ENCODE measurements at regions not wholly inside any gene's neighbourhood (a gene's known extent, or its start where the extent isn't known, plus 50 kb on each side); places are given as distances from the start of the nearest gene placed in this dataset.
A peak's percentile ranks its signal among the peaks of the same experiment; 100 is the strongest.
"Not testable (repeated sequence)": the region's sequence is repeated elsewhere in the genome, so short reads cannot be mapped to it uniquely, and the experiment has no call there.

GRCh38 chr22:22795639-22796038, 92.0 kb upstream of the IGLL5 start:
- DNase-seq (ENCODE audit: low spot score); ATAC-seq: not testable (repeated sequence)

GRCh38 chr22:22796724-22797123, 90.9 kb upstream of the IGLL5 start:
- no peak for ATAC-seq
- DNase-seq (ENCODE audit: low spot score) = no peak

GRCh38 chr22:22798232-22798616, 89.4 kb upstream of the IGLL5 start:
- ATAC-seq (no peak), DNase-seq (ENCODE audit: low spot score) (no peak)

- no peak for ATAC-seq
- no peak for DNase-seq (ENCODE audit: low spot score)
These were observed 88.9 kb upstream of the IGLL5 start for GRCh38 chr22:22798716-22799115.

- ATAC-seq (no peak), DNase-seq (ENCODE audit: low spot score) (no peak)
These were observed 88.1 kb upstream of the IGLL5 start for GRCh38 chr22:22799561-22799960.

GRCh38 chr22:22800716-22801115, 86.9 kb upstream of the IGLL5 start:
- no peak for ATAC-seq
- DNase-seq (ENCODE audit: low spot score) = no peak

GRCh38 chr22:22802339-22802970, 85.2 kb upstream of the IGLL5 start:
- ATAC-seq = no peak
- no peak for DNase-seq (ENCODE audit: low spot score)

- DNase-seq (ENCODE audit: low spot score) (no peak), ATAC-seq (no peak)
These were observed 84.2 kb upstream of the IGLL5 start for GRCh38 chr22:22803285-22803853.

GRCh38 chr22:22810018-22810427, 77.6 kb upstream of the IGLL5 start:
- peak; percentile 72 for DNase-seq (ENCODE audit: low spot score)
- ATAC-seq = peak; percentile 93

GRCh38 chr22:22810471-22810870, 77.1 kb upstream of the IGLL5 start:
- DNase-seq (ENCODE audit: low spot score) (no peak), ATAC-seq (no peak)

- no peak for DNase-seq (ENCODE audit: low spot score)
These were observed 76.3 kb upstream of the IGLL5 start for GRCh38 chr22:22811016-22812009.

GRCh38 chr22:22812031-22812905, 75.3 kb upstream of the IGLL5 start:
- no peak for DNase-seq (ENCODE audit: low spot score)

More at GRCh38 chr22:22811016-22812009, 76.3 kb upstream of the IGLL5 start:
- no peak for ATAC-seq

GRCh38 chr22:22813126-22814075, 74.2 kb upstream of the IGLL5 start:
- ATAC-seq (peak; percentile 66), DNase-seq (ENCODE audit: low spot score) (no peak)

More at GRCh38 chr22:22812031-22812905, 75.3 kb upstream of the IGLL5 start:
- ATAC-seq = no peak

GRCh38 chr22:22814666-22815396, 72.8 kb upstream of the IGLL5 start:
- DNase-seq (ENCODE audit: low spot score) (no peak), ATAC-seq (no peak)

GRCh38 chr22:22815397-22816170, 72.0 kb upstream of the IGLL5 start:
- ATAC-seq = no peak
- DNase-seq (ENCODE audit: low spot score) = no peak

- DNase-seq (ENCODE audit: low spot score) (no peak), ATAC-seq (no peak)
These were observed 71.5 kb upstream of the IGLL5 start for GRCh38 chr22:22816171-22816514.

GRCh38 chr22:22816766-22817410, 70.7 kb upstream of the IGLL5 start:
- DNase-seq (ENCODE audit: low spot score) (no peak), ATAC-seq (no peak)
